GM23338 (cell line): ENCODE measurements at regions not wholly inside any gene's neighbourhood (a gene's known extent, or its start where the extent isn't known, plus 50 kb on each side); places are given as distances from the start of the nearest gene placed in this dataset.
A peak's percentile ranks its signal among the peaks of the same experiment; 100 is the strongest.

ENCODE experiments used
- ATAC-seq: fragments of 200-7000 bp; cut with Tn5 transposase; 3 replicates; pipeline ENCODE4 v1.9.1; 2020
- DNase-seq: peaks from one replicate; pipeline ENCODE4 v3.0.0-alpha.2; 2015; ENCODE audit warnings: low spot score
- H2AFZ ChIP-seq: fragments of 200-600 bp; sonication (generic); 2 replicates; pipeline ENCODE4 v1.8.0; 2016; ENCODE audit warnings: antibody characterized with exemption, mild to moderate bottlenecking, moderate library complexity
- H3F3A ChIP-seq: fragments of 200-600 bp; sonication (generic); replicated peaks from 2 replicates; pipeline ENCODE4 v1.8.0; 2017; ENCODE audit warnings: antibody characterized with exemption, mixed run types, low read depth
- H3K27ac ChIP-seq: fragments of 200-600 bp; sonication (generic); 2 replicates; pipeline ENCODE4 v1.6.1; 2016; ENCODE audit warnings: low read depth
- H3K27me3 ChIP-seq: fragments of 200-600 bp; sonication (generic); 2 replicates; pipeline ENCODE4 v1.8.0; 2016; ENCODE audit warnings: mild to moderate bottlenecking, mixed run types, moderate library complexity; ENCODE audit not compliant: insufficient read depth
- H3K36me3 ChIP-seq: fragments of 200-600 bp; sonication (generic); 2 replicates; pipeline ENCODE4 v1.8.0; 2016; ENCODE audit warnings: mild to moderate bottlenecking; ENCODE audit not compliant: insufficient read depth
- H3K4me1 ChIP-seq: fragments of 200-600 bp; sonication (generic); 2 replicates; pipeline ENCODE4 v1.8.0; 2016; ENCODE audit warnings: mild to moderate bottlenecking, moderate library complexity; ENCODE audit not compliant: insufficient read depth
- H3K4me2 ChIP-seq: fragments of 200-600 bp; sonication (generic); 2 replicates; pipeline ENCODE4 v1.7.1; 2017; ENCODE audit warnings: mixed run types
- H3K4me3 ChIP-seq: fragments of 200-600 bp; sonication (generic); 2 replicates; pipeline ENCODE4 v1.6.1; 2016; ENCODE audit warnings: mixed run types
- H3K79me2 ChIP-seq: fragments of 200-600 bp; sonication (generic); replicated peaks from 2 replicates; pipeline ENCODE4 v1.8.0; 2017; ENCODE audit warnings: mild to moderate bottlenecking; ENCODE audit not compliant: insufficient read depth
- H3K9me2 ChIP-seq: fragments of 200-600 bp; sonication (generic); 2 replicates; pipeline ENCODE4 v1.8.0; 2017; ENCODE audit not compliant: insufficient read depth
- H4K20me1 ChIP-seq: fragments of 200-600 bp; sonication (generic); replicated peaks from 2 replicates; pipeline ENCODE4 v1.8.0; 2017; ENCODE audit warnings: mild to moderate bottlenecking; ENCODE audit not compliant: insufficient read depth
- H3K27ac Mint-ChIP-seq: 2 replicates; pipeline ENCODE4 v1.8.0; 2020; ENCODE audit warnings: inconsistent platforms, mild to moderate bottlenecking, moderate library complexity, mixed read lengths
- H3K27me3 Mint-ChIP-seq: 3 replicates; pipeline ENCODE4 v1.8.0; 2022; ENCODE audit warnings: low read depth, mild to moderate bottlenecking, moderate library complexity, mixed read lengths, inconsistent platforms; ENCODE audit not compliant: insufficient read depth, poor library complexity
- H3K36me3 Mint-ChIP-seq: 3 replicates; pipeline ENCODE4 v1.8.0; 2021; ENCODE audit warnings: low read depth, mild to moderate bottlenecking, inconsistent platforms, moderate library complexity, mixed read lengths
- H3K4me1 Mint-ChIP-seq: 3 replicates; pipeline ENCODE4 v1.8.0; 2020; ENCODE audit warnings: mild to moderate bottlenecking, inconsistent platforms, mixed read lengths
- H3K4me3 Mint-ChIP-seq: 3 replicates; pipeline ENCODE4 v1.8.0; 2021; ENCODE audit warnings: moderate library complexity, mild to moderate bottlenecking, inconsistent platforms, mixed read lengths
- H3K9me3 Mint-ChIP-seq: 3 replicates; pipeline ENCODE4 v1.8.0; 2020; ENCODE audit warnings: moderate library complexity, mild to moderate bottlenecking, inconsistent platforms, mixed read lengths
- EZH2 ChIP-seq: fragments of 200-600 bp; sonication (generic); IDR thresholded peaks from one replicate; pipeline ENCODE4 v1.8.0; 2017; ENCODE audit warnings: antibody characterized with exemption, mild to moderate bottlenecking, low read depth; ENCODE audit not compliant: unreplicated experiment
- JUNB ChIP-seq: IDR thresholded peaks from one replicate; pipeline ENCODE4 v1.6.1; 2016; ENCODE audit warnings: antibody characterized with exemption; ENCODE audit not compliant: unreplicated experiment
- POLR2AphosphoS5 ChIP-seq: IDR thresholded peaks from 2 replicates; pipeline ENCODE4 v1.6.1; 2016; ENCODE audit warnings: antibody characterized with exemption, low read depth
- ZNF114 ChIP-seq: fragments of 250-450 bp; sonication (Bioruptor Pico); IDR thresholded peaks from 2 replicates; pipeline ENCODE4 v1.5.0; 2020; ENCODE audit warnings: mild to moderate bottlenecking, moderate library complexity
- ZNF331 ChIP-seq: fragments of 250-450 bp; sonication (Bioruptor Pico); IDR thresholded peaks from 2 replicates; pipeline ENCODE4 v1.5.0; 2020; ENCODE audit warnings: low read depth, mild to moderate bottlenecking, moderate library complexity
- TF ChIP-seq, protein P1 (sequence below), 2 experiments: fragments of 200-600 bp in 1 of 2; sonication (generic) in 1 of 2; conservative IDR thresholded peaks; 2 replicates each; pipeline versions ENCODE4 v1.5.1 to v1.6.1; 2016 to 2017; ENCODE audit warnings: antibody characterized with exemption in 2 of 2, low read depth in 2 of 2, mild to moderate bottlenecking in 2 of 2, moderate library complexity in 1 of 2
- TF ChIP-seq, protein P2 (sequence below): IDR thresholded peaks from one replicate; pipeline ENCODE4 v1.6.1; 2018; ENCODE audit warnings: antibody characterized with exemption; ENCODE audit not compliant: unreplicated experiment

DNA sequence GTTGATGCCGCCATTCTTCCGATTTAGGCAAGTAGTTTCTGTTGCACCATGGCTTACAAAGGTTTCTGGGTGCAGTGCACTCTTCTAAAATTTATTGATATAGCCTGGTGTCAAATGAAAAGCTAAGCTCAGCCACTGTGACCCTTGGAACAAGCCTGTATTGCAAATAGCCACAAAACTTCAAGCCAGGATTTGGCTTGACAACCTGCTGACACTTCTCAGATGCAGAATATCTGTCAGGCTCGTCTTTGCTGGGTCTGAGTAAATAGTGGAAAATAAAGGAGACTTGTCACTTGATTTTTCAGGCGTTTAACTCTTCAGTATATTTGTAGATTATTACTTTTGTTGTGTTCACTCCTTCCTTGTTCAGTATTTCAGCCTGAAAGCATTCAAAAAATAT is 871.8 kb downstream of the OTOL1 start:
- H3K4me3 Mint-ChIP-seq = no peak overlapping the region
- Histone ChIP-seq H3K9me2 (no peaks in the 10 kb centered on the region), H4K20me1 (no peaks in the 10 kb centered on the region), H3K4me3 (no peak overlapping the region), H3F3A (no peaks in the 10 kb centered on the region), H2AFZ (peak overlapping the region; percentile 25; the same call in 1 of the 2 replicates), H3K27me3 (no peaks in the 10 kb centered on the region), H3K4me2 (no peak overlapping the region), H3K36me3 (no peaks in the 10 kb centered on the region), H3K79me2 (no peaks in the 10 kb centered on the region), H3K27ac (no peak overlapping the region), H3K4me1 (peaks cover 4% of the 10 kb centered on the region; the same call in 1 of the 2 replicates)
- DNase-seq (no peak), ATAC-seq (no peak)
- H3K27ac Mint-ChIP-seq = no peak overlapping the region
- H3K27me3 Mint-ChIP-seq = no peaks in the 10 kb centered on the region
- H3K9me3 Mint-ChIP-seq = peaks cover 8% of the 10 kb centered on the region
- H3K4me1 Mint-ChIP-seq = peaks cover 16% of the 10 kb centered on the region
- H3K36me3 Mint-ChIP-seq = peaks cover 7% of the 10 kb centered on the region; the same call in 2 of the 3 replicates
- TF ChIP-seq POLR2AphosphoS5 (no peak), EZH2 (no peak), ZNF114 (CRISPR knock-in tag) (no peak), JUNB (no peak)
- TF ChIP-seq, protein P1, sequence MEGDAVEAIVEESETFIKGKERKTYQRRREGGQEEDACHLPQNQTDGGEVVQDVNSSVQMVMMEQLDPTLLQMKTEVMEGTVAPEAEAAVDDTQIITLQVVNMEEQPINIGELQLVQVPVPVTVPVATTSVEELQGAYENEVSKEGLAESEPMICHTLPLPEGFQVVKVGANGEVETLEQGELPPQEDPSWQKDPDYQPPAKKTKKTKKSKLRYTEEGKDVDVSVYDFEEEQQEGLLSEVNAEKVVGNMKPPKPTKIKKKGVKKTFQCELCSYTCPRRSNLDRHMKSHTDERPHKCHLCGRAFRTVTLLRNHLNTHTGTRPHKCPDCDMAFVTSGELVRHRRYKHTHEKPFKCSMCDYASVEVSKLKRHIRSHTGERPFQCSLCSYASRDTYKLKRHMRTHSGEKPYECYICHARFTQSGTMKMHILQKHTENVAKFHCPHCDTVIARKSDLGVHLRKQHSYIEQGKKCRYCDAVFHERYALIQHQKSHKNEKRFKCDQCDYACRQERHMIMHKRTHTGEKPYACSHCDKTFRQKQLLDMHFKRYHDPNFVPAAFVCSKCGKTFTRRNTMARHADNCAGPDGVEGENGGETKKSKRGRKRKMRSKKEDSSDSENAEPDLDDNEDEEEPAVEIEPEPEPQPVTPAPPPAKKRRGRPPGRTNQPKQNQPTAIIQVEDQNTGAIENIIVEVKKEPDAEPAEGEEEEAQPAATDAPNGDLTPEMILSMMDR (conservative IDR thresholded peaks at IDR 0.05; ENCODE audit: low read depth in 2 of 2) = no peak

DNA sequence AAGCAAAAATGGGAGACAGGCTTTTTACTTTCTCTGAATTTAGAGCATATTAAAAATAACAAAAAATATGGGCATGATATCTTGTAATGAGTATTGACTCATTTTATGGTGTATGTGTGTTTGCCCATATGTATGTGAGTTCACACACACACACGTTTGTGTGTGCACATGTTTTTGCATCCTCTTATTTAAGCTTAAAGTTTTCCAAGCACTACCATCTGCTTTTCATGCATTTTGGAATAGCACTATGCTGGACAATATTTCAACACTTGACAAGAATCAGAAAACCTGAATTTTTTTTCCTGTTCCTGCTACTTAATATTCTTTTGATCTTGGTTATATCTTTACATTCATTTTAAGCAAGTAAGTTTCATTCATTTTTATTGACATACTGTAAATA is 872.7 kb downstream of the OTOL1 start:
- no peaks in the 10 kb centered on the region for H3K27me3 Mint-ChIP-seq
- H3K27ac Mint-ChIP-seq = peak overlapping the region; percentile 68; the same call in 1 of the 2 replicates
- peaks cover 4% of the 10 kb centered on the region; the same call in 1 of the 2 replicates for H3K4me1 ChIP-seq

More for the DNA sequence above, 872.7 kb downstream of the OTOL1 start:
- Histone ChIP-seq H3F3A (no peaks in the 10 kb centered on the region), H3K36me3 (no peaks in the 10 kb centered on the region), H2AFZ (no peak overlapping the region), H3K27ac (no peak overlapping the region), H4K20me1 (no peaks in the 10 kb centered on the region), H3K4me2 (no peak overlapping the region), H3K9me2 (no peaks in the 10 kb centered on the region), H3K79me2 (no peaks in the 10 kb centered on the region), H3K27me3 (no peaks in the 10 kb centered on the region), H3K4me3 (no peak overlapping the region)
- H3K4me1 Mint-ChIP-seq = peaks cover 16% of the 10 kb centered on the region
- TF ChIP-seq ZNF331 = no peak
- TF ChIP-seq, protein P2, sequence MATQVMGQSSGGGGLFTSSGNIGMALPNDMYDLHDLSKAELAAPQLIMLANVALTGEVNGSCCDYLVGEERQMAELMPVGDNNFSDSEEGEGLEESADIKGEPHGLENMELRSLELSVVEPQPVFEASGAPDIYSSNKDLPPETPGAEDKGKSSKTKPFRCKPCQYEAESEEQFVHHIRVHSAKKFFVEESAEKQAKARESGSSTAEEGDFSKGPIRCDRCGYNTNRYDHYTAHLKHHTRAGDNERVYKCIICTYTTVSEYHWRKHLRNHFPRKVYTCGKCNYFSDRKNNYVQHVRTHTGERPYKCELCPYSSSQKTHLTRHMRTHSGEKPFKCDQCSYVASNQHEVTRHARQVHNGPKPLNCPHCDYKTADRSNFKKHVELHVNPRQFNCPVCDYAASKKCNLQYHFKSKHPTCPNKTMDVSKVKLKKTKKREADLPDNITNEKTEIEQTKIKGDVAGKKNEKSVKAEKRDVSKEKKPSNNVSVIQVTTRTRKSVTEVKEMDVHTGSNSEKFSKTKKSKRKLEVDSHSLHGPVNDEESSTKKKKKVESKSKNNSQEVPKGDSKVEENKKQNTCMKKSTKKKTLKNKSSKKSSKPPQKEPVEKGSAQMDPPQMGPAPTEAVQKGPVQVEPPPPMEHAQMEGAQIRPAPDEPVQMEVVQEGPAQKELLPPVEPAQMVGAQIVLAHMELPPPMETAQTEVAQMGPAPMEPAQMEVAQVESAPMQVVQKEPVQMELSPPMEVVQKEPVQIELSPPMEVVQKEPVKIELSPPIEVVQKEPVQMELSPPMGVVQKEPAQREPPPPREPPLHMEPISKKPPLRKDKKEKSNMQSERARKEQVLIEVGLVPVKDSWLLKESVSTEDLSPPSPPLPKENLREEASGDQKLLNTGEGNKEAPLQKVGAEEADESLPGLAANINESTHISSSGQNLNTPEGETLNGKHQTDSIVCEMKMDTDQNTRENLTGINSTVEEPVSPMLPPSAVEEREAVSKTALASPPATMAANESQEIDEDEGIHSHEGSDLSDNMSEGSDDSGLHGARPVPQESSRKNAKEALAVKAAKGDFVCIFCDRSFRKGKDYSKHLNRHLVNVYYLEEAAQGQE = no peak
- H3K4me3 Mint-ChIP-seq = no peak overlapping the region
- peaks cover 13% of the 10 kb centered on the region; the same call in 2 of the 3 replicates for H3K36me3 Mint-ChIP-seq
- DNase-seq = no peak
- no peak for ATAC-seq
- peaks cover 17% of the 10 kb centered on the region for H3K9me3 Mint-ChIP-seq
